ENCODE measurements at regions not wholly inside any gene's neighbourhood (a gene's known extent, or its start where the extent isn't known, plus 50 kb on each side); places are given as distances from the start of the nearest gene placed in this dataset.
A peak's percentile ranks its signal among the peaks of the same experiment; 100 is the strongest.

DNA sequence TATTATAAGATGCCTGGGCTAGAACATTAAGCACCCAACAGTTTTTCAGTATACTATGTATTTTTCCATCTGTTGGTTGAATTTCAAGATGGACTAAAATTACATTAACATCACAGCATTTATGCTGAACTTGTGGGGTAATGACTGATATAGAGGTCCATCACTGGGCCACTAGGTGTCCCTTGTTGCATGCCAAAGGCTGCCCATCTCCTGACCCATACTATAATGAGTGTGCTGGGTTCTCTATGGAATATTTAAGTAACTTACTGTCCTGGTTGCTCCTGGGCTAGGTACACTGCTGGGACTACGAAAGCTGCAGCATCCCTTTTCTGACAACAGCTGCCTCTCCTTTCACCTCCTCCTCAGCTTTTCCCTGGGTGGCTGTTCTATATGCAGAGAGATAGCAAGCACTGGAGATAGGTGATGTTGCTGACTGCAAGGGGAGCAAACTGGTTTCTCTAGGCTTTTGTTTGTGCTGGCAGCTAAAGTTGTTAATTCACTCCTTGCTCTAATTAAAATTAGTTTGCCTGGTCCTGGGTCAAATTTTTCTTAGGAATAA, 138.6 kb upstream of the TRHDE start:
- peak; percentile 40; the same call in 1 of the 3 replicates for ATAC-seq

DNA sequence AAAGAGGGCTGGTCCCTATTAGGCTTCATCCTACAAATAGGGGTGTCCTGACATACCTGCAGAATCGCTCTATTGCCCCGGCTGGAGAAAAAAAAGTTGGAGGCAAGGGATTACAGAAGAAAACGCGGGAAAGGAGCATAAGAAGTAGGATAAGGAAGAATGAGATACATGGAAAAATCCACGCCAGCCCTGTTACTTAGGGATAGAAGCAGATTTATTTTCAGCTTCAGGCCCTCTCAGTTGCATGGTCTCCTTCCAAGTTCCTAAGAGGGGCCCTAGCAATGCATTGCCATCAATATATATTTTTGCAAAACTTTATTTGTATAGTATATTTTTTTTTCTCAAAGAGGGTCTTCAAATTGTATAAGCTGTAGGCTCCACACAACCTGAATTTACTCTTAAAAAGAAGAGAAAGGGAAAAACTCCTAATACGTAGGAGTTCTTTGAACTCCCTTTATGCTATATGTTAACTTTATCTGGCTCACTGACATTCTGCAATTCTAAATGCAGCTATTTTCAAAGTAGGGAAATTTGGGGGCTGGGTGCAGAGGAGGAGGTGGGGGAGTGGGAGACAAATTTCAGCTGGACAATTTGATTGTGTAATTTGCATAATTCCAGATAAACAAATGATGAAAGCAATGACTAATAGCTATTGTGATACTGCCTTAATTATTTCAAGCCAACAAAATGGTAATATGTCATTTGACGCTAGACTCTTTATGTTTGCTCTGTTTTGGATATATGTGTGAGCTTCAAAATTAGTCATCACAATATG, 137.7 kb upstream of the TRHDE start:
- TF ChIP-seq BACH2 (CRISPR knock-in tag; IDR thresholded peaks at IDR 0.05; ENCODE audit: borderline replicate concordance) (no peak), SNAI2 (CRISPR knock-in tag; IDR thresholded peaks at IDR 0.05) (no peak), PPARA (CRISPR knock-in tag; IDR thresholded peaks at IDR 0.05; ENCODE audit: borderline replicate concordance) (no peak), GLIS3 (CRISPR knock-in tag; IDR thresholded peaks at IDR 0.05) (no peak), TCF4 (CRISPR knock-in tag; IDR thresholded peaks at IDR 0.05; ENCODE audit: borderline replicate concordance) (no peak), CSDC2 (CRISPR knock-in tag; IDR thresholded peaks at IDR 0.05) (no peak), OSR1 (CRISPR knock-in tag; IDR thresholded peaks at IDR 0.05) (no peak), TOX (CRISPR knock-in tag; IDR thresholded peaks at IDR 0.05; ENCODE audit: borderline replicate concordance) (no peak), ZNF8 (CRISPR knock-in tag; IDR thresholded peaks at IDR 0.05) (no peak), ESRRG (CRISPR knock-in tag; IDR thresholded peaks at IDR 0.05) (no peak), ARNTL (CRISPR knock-in tag; IDR thresholded peaks at IDR 0.05; ENCODE audit: borderline replicate concordance, low read depth) (no peak), ZFP30 (CRISPR knock-in tag; IDR thresholded peaks at IDR 0.05) (no peak), ZC3H10 (CRISPR knock-in tag; IDR thresholded peaks at IDR 0.05) (no peak), ZFP3 (CRISPR knock-in tag; IDR thresholded peaks at IDR 0.05) (no peak)
- TF ChIP-seq, protein P1, sequence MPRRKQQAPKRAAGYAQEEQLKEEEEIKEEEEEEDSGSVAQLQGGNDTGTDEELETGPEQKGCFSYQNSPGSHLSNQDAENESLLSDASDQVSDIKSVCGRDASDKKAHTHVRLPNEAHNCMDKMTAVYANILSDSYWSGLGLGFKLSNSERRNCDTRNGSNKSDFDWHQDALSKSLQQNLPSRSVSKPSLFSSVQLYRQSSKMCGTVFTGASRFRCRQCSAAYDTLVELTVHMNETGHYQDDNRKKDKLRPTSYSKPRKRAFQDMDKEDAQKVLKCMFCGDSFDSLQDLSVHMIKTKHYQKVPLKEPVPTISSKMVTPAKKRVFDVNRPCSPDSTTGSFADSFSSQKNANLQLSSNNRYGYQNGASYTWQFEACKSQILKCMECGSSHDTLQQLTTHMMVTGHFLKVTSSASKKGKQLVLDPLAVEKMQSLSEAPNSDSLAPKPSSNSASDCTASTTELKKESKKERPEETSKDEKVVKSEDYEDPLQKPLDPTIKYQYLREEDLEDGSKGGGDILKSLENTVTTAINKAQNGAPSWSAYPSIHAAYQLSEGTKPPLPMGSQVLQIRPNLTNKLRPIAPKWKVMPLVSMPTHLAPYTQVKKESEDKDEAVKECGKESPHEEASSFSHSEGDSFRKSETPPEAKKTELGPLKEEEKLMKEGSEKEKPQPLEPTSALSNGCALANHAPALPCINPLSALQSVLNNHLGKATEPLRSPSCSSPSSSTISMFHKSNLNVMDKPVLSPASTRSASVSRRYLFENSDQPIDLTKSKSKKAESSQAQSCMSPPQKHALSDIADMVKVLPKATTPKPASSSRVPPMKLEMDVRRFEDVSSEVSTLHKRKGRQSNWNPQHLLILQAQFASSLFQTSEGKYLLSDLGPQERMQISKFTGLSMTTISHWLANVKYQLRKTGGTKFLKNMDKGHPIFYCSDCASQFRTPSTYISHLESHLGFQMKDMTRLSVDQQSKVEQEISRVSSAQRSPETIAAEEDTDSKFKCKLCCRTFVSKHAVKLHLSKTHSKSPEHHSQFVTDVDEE (CRISPR knock-in tag; IDR thresholded peaks at IDR 0.05) = no peak
- TF ChIP-seq, protein P2, sequence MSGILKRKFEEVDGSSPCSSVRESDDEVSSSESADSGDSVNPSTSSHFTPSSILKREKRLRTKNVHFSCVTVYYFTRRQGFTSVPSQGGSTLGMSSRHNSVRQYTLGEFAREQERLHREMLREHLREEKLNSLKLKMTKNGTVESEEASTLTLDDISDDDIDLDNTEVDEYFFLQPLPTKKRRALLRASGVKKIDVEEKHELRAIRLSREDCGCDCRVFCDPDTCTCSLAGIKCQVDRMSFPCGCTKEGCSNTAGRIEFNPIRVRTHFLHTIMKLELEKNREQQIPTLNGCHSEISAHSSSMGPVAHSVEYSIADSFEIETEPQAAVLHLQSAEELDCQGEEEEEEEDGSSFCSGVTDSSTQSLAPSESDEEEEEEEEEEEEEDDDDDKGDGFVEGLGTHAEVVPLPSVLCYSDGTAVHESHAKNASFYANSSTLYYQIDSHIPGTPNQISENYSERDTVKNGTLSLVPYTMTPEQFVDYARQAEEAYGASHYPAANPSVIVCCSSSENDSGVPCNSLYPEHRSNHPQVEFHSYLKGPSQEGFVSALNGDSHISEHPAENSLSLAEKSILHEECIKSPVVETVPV (CRISPR knock-in tag; IDR thresholded peaks at IDR 0.05) = no peak
- no peak for ATAC-seq

More for the DNA sequence above, 138.6 kb upstream of the TRHDE start:
- TF ChIP-seq BACH2 (CRISPR knock-in tag; IDR thresholded peaks at IDR 0.05; ENCODE audit: borderline replicate concordance) (no peak), ESRRG (CRISPR knock-in tag; IDR thresholded peaks at IDR 0.05) (no peak), TOX (CRISPR knock-in tag; IDR thresholded peaks at IDR 0.05; ENCODE audit: borderline replicate concordance) (no peak), ZFP3 (CRISPR knock-in tag; IDR thresholded peaks at IDR 0.05) (no peak), ARNTL (CRISPR knock-in tag; IDR thresholded peaks at IDR 0.05; ENCODE audit: borderline replicate concordance, low read depth) (no peak)

DNA sequence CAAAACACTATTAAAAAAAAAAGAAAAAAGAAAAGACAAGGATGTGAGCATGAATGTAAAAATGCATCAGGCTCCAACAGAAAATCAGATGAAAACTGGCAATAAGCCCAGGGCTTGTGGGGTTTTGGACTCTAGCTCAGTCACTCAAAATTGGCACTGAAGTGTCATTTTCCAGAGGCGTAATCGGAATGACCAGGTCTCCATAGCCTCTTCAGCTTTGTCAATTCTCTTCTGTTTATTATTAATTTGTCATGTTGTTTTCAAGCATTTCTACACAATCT, 137.2 kb upstream of the TRHDE start:
- no peak for TF ChIP-seq ZNF565 (CRISPR knock-in tag; conservative IDR thresholded peaks at IDR 0.05; ENCODE audit: low read depth)
- no peak for TF ChIP-seq ZNF70 (CRISPR knock-in tag; IDR thresholded peaks at IDR 0.05)
- TF ChIP-seq SNAI2 (CRISPR knock-in tag; IDR thresholded peaks at IDR 0.05) = no peak
- no peak for TF ChIP-seq ZFP30 (CRISPR knock-in tag; IDR thresholded peaks at IDR 0.05)
- TF ChIP-seq TCF4 (CRISPR knock-in tag; IDR thresholded peaks at IDR 0.05; ENCODE audit: borderline replicate concordance) = no peak
- TF ChIP-seq BACH2 (CRISPR knock-in tag; IDR thresholded peaks at IDR 0.05; ENCODE audit: borderline replicate concordance) = no peak
- no peak for ATAC-seq

DNA sequence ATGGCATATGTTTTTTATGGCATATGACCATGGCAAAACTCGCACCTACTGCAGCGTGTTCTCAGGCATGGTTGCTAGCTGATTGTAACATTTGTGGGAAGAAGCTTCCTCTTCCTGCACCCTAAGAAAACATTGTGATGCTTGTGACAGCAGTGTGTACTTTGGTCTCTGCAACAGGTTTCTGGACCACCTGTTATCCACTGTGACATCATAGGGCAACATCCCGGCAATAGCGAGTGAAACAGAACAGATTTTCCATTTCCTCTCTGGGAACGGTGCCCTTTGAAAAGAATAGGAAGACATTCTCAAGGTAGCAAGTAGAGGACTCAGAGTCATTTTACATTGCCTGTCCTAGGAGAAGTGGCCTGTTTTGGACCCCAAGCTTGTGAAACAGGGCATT, 135.4 kb upstream of the TRHDE start:
- TF ChIP-seq, protein P2 (CRISPR knock-in tag; IDR thresholded peaks at IDR 0.05) = no peak
- TF ChIP-seq ZFP3 (CRISPR knock-in tag; IDR thresholded peaks at IDR 0.05) = no peak
- no peak for TF ChIP-seq OSR1 (CRISPR knock-in tag; IDR thresholded peaks at IDR 0.05)
- no peak for TF ChIP-seq ARNTL (CRISPR knock-in tag; IDR thresholded peaks at IDR 0.05; ENCODE audit: borderline replicate concordance, low read depth)
- no peak for TF ChIP-seq ZNF565 (CRISPR knock-in tag; conservative IDR thresholded peaks at IDR 0.05; ENCODE audit: low read depth)
- TF ChIP-seq ZC3H10 (CRISPR knock-in tag; IDR thresholded peaks at IDR 0.05) = no peak
- no peak for TF ChIP-seq PPARA (CRISPR knock-in tag; IDR thresholded peaks at IDR 0.05; ENCODE audit: borderline replicate concordance)
- TF ChIP-seq ESRRG (CRISPR knock-in tag; IDR thresholded peaks at IDR 0.05) = no peak
- TF ChIP-seq ZNF70 (CRISPR knock-in tag; IDR thresholded peaks at IDR 0.05) = no peak
- TF ChIP-seq BACH2 (CRISPR knock-in tag; IDR thresholded peaks at IDR 0.05; ENCODE audit: borderline replicate concordance) = no peak
- TF ChIP-seq, protein P3, sequence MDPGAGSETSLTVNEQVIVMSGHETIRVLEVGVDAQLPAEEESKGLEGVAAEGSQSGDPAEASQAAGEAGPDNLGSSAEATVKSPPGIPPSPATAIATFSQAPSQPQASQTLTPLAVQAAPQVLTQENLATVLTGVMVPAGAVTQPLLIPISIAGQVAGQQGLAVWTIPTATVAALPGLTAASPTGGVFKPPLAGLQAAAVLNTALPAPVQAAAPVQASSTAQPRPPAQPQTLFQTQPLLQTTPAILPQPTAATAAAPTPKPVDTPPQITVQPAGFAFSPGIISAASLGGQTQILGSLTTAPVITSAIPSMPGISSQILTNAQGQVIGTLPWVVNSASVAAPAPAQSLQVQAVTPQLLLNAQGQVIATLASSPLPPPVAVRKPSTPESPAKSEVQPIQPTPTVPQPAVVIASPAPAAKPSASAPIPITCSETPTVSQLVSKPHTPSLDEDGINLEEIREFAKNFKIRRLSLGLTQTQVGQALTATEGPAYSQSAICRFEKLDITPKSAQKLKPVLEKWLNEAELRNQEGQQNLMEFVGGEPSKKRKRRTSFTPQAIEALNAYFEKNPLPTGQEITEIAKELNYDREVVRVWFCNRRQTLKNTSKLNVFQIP (CRISPR knock-in tag; IDR thresholded peaks at IDR 0.05; ENCODE audit: borderline replicate concordance, low read depth) = no peak
- TF ChIP-seq TCF4 (CRISPR knock-in tag; IDR thresholded peaks at IDR 0.05; ENCODE audit: borderline replicate concordance) = no peak
- no peak for ATAC-seq
